OCI-LY3 (cell line): ENCODE measurements at regions not wholly inside any gene's neighbourhood (a gene's known extent, or its start where the extent isn't known, plus 50 kb on each side); places are given as distances from the start of the nearest gene placed in this dataset.

ENCODE experiments used
- H2AFZ ChIP-seq: fragments of 200-600, 300-600 bp; shearing (Covaris generic); 2 replicates; pipeline ENCODE4 v1.6.0; 2014; ENCODE audit warnings: antibody characterized with exemption, low read depth, low read length
- H3K27ac ChIP-seq: fragments of 200-600, 300-600 bp; sonication (generic); 2 replicates; pipeline ENCODE4 v1.5.1; 2014; ENCODE audit warnings: mild to moderate bottlenecking, low read length, moderate library complexity, mixed read lengths
- H3K27me3 ChIP-seq: fragments of 200-600, 300-600 bp; sonication (generic); 2 replicates; pipeline ENCODE4 v1.6.1; 2014; ENCODE audit warnings: low read depth, low read length, mixed read lengths
- H3K36me3 ChIP-seq: fragments of 200-600, 300-600 bp; sonication (generic); replicated peaks from 2 replicates; pipeline ENCODE3; 2014; ENCODE audit warnings: low read depth, low read length, mixed read lengths
- H3K4me1 ChIP-seq: fragments of 300-600, 200-600 bp; sonication (generic); 2 replicates; pipeline ENCODE4 v1.6.1; 2014; ENCODE audit warnings: low read length, mixed read lengths
- H3K4me2 ChIP-seq: fragments of 200-600, 300-600 bp; sonication (generic); 2 replicates; pipeline ENCODE4 v1.6.1; 2014; ENCODE audit warnings: low read length, mixed read lengths
- H3K4me3 ChIP-seq: fragments of 300-600, 200-600 bp; sonication (generic); 2 replicates; pipeline ENCODE4 v1.5.1; 2014; ENCODE audit warnings: antibody characterized with exemption, mild to moderate bottlenecking, low read length, moderate library complexity
- H3K79me2 ChIP-seq: fragments of 300-600, 200-600 bp; shearing (Covaris generic); 2 replicates; pipeline ENCODE4 v1.6.1; 2014; ENCODE audit warnings: mild to moderate bottlenecking, low read length, mixed read lengths
- H3K9ac ChIP-seq: fragments of 300-600, 200-600 bp; shearing (Covaris generic); 2 replicates; pipeline ENCODE4 v1.6.0; 2014; ENCODE audit warnings: mild to moderate bottlenecking, low read length, moderate library complexity
- H3K9me3 ChIP-seq: fragments of 200-600, 300-600 bp; shearing (Covaris generic); 2 replicates; pipeline ENCODE4 v1.6.1; 2014; ENCODE audit warnings: low read length, mixed read lengths; ENCODE audit not compliant: insufficient read depth
- H4K20me1 ChIP-seq: fragments of 200-600, 300-600 bp; sonication (generic); 2 replicates; pipeline ENCODE4 v1.6.1; 2016; ENCODE audit warnings: low read length, mixed read lengths; ENCODE audit not compliant: insufficient read depth
- CTCF ChIP-seq: fragments of 200-600, 300-600 bp; sonication (generic); IDR thresholded peaks from 2 replicates; pipeline ENCODE4 v1.5.1; 2014; ENCODE audit warnings: antibody characterized with exemption, low read length, low read depth
- EZH2phosphoT487 ChIP-seq: fragments of 200-600 bp; shearing (Covaris generic); IDR thresholded peaks from 2 replicates; pipeline ENCODE4 v1.6.1; 2018; ENCODE audit warnings: antibody characterized with exemption, mixed run types, low read depth

- Histone ChIP-seq H3K79me2 (no peaks in the 10 kb centered on the region), H3K4me1 (no peaks in the 10 kb centered on the region), H3K27me3 (no peaks in the 10 kb centered on the region), H4K20me1 (no peaks in the 10 kb centered on the region), H2AFZ (no peak overlapping the region), H3K4me3 (no peak overlapping the region), H3K4me2 (no peak overlapping the region), H3K9me3 (no peaks in the 10 kb centered on the region), H3K27ac (no peak overlapping the region), H3K9ac (no peak overlapping the region), H3K36me3 (no peaks in the 10 kb centered on the region)
- TF ChIP-seq CTCF (no peak), EZH2phosphoT487 (no peak)
Observed at GRCh38 chr2:80715433-80715832, 410.9 kb upstream of the LRRTM1 start.

- no peak for TF ChIP-seq CTCF
- no peak for TF ChIP-seq EZH2phosphoT487
- H3K27me3 ChIP-seq: no peaks in the 10 kb centered on the region
- H4K20me1 ChIP-seq: no peaks in the 10 kb centered on the region
- H3K9ac ChIP-seq: no peak overlapping the region
- no peak overlapping the region for H3K27ac ChIP-seq
- H3K4me3 ChIP-seq: no peak overlapping the region
- no peak overlapping the region for H3K4me2 ChIP-seq
- H2AFZ ChIP-seq: no peak overlapping the region
- no peaks in the 10 kb centered on the region for H3K9me3 ChIP-seq
- H3K36me3 ChIP-seq: no peaks in the 10 kb centered on the region
- no peaks in the 10 kb centered on the region for H3K79me2 ChIP-seq
- H3K4me1 ChIP-seq: no peaks in the 10 kb centered on the region
Observed at GRCh38 chr2:80711915-80712314, 407.4 kb upstream of the LRRTM1 start.

GRCh38 chr2:80706951-80707350, 402.4 kb upstream of the LRRTM1 start:
- TF ChIP-seq CTCF: no peak
- no peak for TF ChIP-seq EZH2phosphoT487
- Histone ChIP-seq H2AFZ (no peak overlapping the region), H3K4me2 (no peak overlapping the region), H3K9ac (no peak overlapping the region), H3K4me3 (no peak overlapping the region), H4K20me1 (no peaks in the 10 kb centered on the region), H3K27ac (no peak overlapping the region), H3K4me1 (no peaks in the 10 kb centered on the region), H3K36me3 (no peaks in the 10 kb centered on the region), H3K79me2 (no peaks in the 10 kb centered on the region), H3K27me3 (no peaks in the 10 kb centered on the region), H3K9me3 (no peaks in the 10 kb centered on the region)

DNA sequence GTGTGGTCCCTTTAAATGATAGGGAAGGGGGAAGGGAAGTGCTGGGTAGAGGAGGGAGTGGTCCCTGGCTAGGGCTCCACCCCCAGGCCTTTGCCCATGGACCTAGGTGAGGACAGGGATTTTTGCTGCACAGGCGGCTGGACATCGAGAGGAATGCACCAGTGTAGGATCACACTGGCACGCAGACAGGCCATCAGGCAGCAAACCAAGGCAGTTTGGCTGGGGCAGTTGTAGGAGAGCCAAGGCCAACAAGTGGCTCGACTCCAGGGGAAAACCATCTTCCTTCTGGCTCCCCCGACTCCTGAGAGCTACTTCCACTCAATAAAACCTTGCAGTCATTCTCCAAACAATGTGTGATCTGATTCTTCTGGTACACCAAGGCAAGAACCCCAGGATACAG, 402.0 kb upstream of the LRRTM1 start:
- H4K20me1 ChIP-seq: no peaks in the 10 kb centered on the region
- no peaks in the 10 kb centered on the region for H3K27me3 ChIP-seq
- no peak overlapping the region for H3K4me2 ChIP-seq
- TF ChIP-seq EZH2phosphoT487 (no peak), CTCF (no peak)
- H3K27ac ChIP-seq: no peak overlapping the region
- H3K4me1 ChIP-seq: no peaks in the 10 kb centered on the region
- no peaks in the 10 kb centered on the region for H3K36me3 ChIP-seq
- no peak overlapping the region for H3K9ac ChIP-seq
- H2AFZ ChIP-seq: no peak overlapping the region
- H3K4me3 ChIP-seq: no peak overlapping the region
- H3K9me3 ChIP-seq: no peaks in the 10 kb centered on the region
- H3K79me2 ChIP-seq: no peaks in the 10 kb centered on the region
